ENCODE measurements at regions not wholly inside any gene's neighbourhood (a gene's known extent, or its start where the extent isn't known, plus 50 kb on each side); places are given as distances from the start of the nearest gene placed in this dataset.
"Not testable (repeated sequence)": the region's sequence is repeated elsewhere in the genome, so short reads cannot be mapped to it uniquely, and the experiment has no call there.

GRCh38 chrX:15116900-15117299, 153.0 kb downstream of the ASB9 start:
- DNase-seq (ENCODE audit: low read depth) = no peak

- DNase-seq (ENCODE audit: low read depth) = no peak
Measured at GRCh38 chrX:15114743-15115566, 154.9 kb downstream of the ASB9 start.

DNA sequence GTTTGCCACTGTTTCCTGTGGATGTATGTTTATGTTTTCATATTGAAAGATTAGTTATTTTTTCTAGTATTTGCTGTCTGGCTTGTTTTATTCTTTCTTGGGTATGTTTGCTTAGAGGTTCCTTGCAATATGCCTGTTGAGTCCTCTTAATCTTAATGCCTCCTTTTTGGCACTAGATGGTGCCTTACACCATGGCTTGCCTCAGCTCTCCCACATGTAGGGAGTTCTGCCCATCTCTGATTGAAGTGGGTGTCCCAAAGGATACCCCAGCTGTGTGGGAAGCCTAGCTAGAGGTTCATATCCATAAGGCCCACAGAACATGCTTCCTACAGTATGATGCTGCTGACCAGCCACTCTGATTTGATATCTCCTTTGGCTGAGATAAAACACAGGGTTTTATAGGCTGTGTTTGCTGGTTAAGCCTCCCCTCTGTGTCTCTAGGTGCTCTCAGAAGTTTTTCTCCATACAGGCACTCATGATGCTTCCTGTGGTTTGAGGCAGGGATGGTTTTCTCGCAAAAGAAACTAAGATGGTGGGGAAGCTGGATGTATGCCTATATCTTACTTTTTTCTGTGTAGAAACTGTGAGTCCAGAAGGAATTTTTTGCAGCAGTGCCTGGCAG, 162.4 kb downstream of the ASB9 start:
- DNase-seq (ENCODE audit: low read depth) = no peak

- no peak for DNase-seq (ENCODE audit: low read depth)
Measured at GRCh38 chrX:15098505-15098904, 171.4 kb downstream of the ASB9 start.

DNA sequence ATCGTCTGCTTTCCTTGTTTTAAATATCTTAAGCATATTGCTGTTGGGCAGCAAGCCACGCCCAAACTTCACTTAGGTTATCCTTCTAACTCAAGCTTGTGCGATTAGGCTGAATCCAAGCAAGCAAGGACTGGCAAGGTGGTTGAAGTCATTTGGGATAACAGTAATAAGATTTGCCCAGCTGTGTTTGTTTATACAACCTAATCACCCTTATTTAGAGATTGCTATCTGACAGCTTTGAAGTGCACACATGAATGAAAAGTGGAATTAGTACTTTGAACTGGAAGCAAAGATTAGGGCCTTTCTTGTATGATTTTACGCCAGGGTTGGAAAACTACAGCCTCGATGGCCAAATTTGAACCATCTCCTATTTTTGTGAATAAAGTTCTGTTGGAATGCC, 182.1 kb downstream of the ASB9 start:
- DNase-seq (ENCODE audit: low read depth) = no peak

- DNase-seq (ENCODE audit: low read depth) = no peak
Measured at GRCh38 chrX:15073313-15073712, 196.6 kb downstream of the ASB9 start.

- DNase-seq (ENCODE audit: low read depth) = no peak
Measured at GRCh38 chrX:15072880-15073279, 197.0 kb downstream of the ASB9 start.

DNA sequence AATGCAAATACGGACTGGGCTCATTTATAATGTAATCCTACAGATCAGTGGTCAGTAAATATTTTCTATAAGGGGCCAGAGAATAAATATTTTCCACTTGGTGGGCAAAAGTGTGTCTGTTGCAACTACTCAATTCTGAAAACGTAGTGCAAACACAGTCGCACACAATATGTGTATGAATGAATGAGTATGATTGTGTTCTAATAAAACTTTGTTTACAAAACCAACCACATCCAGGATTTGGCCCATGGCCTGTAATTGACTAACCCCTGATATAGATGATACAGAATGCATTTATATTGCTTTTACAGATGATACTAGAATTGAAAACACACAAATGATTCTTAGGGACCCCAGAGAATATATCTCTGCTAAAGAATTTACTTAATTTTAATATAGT, 197.6 kb downstream of the ASB9 start:
- DNase-seq (ENCODE audit: low read depth) = no peak

DNA sequence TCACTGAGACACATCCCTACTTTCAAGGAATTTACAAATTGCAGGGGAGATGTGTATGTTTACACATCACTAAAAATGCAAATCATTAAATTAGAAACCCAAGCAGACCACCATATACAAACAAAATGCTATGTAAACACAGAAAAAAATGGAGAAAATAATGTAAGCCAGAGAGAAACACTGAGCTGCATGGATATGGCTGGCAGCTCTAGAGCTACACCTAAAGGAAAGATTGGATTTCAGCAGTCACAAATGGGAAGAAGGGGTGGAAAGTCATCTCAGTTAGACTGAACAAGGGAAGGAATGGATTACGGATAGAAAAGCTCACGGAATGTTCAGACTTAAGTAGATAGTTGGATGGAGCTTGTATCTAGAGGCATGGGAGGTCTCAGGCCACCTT, 186.3 kb downstream of the MOSPD2 start:
- DNase-seq (ENCODE audit: low read depth) = no peak

- no peak for DNase-seq (ENCODE audit: low read depth)
Measured at GRCh38 chrX:15056044-15056443, 182.8 kb downstream of the MOSPD2 start.

DNA sequence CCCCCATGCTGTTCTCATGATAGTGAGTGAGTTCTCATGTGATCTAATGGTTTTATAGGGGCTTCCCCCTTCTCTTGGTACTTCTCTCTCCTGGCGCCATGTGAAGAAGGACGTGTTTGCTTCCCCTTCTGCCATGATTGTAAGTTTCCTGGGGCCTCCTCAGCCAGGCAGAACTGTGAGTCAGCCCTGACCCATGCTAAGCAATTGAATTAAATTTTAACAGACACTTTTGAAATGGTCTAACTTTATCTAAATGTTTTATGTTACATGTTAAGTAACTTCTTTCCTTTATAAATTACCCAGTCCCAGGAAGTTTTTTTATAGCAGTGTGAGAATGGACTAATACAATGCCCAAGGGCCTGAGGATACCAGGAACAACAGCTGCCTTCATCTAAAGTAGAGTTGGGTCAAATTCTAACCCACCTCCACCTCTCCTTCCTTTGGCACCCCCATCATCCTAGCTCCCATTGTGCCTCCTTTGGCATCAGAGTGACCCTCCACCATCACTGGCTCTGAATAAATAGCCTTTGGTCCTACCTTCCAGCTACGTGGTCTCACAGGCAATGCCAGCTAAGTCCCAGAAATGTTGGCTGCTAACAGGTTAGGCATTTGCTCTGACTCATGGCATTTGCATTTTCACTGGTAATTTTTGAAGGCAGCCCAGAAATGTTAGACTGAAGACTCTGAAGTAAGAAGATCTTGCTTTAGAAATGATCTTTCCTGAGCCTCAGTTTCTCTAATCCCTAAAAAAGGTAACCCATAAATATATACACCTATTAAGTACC, 182.1 kb downstream of the MOSPD2 start:
- DNase-seq (ENCODE audit: low read depth) = no peak

DNA sequence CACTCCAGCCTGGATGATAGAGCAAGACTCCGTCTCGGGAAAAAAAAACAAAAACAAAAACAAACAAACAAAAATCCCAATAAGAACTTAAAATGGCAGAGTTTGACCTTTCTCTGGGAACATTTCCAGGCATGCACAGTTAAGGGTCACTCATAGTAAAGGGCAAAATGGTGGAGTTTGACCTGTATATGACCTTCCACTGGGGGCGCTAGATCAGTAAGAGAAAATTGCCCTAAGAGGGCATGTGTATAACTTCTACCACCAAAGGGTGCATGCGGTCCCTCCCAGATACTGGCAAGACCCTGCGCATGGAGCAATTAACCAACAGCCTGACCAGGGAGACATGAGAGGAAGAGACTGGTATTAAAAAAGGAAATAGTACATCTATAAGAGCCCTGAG, 177.2 kb downstream of the MOSPD2 start:
- no peak for DNase-seq (ENCODE audit: low read depth)

DNA sequence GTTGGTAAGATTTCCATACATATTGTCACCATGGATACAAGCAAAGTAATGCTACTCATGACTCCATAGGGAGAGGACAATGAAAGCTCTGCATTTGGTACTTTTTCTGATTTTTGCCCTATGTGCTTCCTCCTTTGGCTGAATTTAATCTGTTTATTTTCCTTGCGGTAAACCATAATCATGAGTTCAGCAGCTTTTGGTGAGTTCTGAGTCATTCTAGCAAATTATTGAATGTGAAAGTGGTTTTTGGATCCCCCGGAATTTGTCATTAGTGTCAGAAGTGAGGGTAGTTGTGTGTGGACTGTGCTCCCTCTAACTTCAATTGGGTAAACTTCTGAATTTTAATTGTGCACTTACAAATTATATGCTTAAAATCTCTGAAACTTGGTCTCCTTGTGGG, 170.3 kb downstream of the MOSPD2 start:
- DNase-seq (ENCODE audit: low read depth) = no peak

DNA sequence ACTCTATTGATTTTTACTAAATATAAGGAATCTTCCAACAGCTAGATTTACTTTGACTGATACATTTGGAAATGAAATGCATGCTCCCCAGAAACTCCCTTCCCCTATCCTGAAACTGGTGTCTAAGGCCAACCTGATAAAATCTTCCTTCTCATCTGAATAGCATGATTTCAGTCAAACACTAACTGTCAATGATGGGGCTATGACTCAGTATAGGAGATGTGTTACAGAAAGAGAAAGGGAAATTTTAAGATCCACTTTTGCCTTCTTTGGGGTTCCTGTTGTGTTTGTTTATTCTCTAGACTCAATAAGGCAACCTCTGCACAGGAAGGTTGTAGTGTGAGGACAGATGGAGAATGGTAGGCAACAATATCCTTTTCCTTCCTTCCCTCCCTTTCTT, 160.7 kb downstream of the MOSPD2 start:
- no peak for DNase-seq (ENCODE audit: low read depth)

- DNase-seq (ENCODE audit: low read depth) = no peak
Measured at GRCh38 chrX:15017491-15017890, 144.3 kb downstream of the MOSPD2 start.

DNA sequence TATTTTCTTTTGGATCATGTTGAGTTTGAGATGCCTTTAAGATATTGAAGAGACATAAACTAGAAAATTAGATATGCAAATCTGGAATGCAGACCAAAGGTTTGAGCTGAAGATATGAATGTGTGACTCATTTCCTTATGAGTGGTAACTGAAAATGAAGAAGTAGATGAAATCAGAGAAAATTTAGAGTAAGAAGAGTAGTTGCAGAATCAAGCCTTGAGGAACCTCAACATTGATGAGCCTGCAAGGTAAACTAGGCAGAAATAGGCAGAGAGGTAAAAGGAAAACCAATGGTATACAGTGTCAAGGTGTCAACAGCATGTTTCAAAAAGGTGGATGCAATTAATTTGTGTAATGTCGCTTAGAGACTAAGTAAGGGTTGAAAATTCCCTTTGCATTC, 142.8 kb downstream of the MOSPD2 start:
- no peak for DNase-seq (ENCODE audit: low read depth)

DNA sequence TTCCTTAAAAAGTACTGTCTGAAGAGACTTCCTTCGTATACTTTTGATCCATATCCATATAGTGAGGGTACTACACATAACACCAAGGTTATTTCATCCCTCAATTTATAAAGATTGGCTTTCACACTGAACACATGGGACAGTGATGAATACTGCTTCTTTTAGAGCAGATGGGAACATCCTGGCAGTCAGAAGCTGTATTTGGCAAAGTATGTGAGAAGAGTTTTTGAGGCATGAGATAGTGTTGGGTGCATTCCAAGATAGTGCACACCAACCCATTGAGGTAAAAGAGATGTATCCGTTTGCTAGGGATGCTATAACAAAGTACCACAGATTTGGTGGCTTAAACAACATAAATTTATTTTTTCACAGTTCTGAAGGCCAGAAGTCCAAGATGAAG, 141.1 kb downstream of the MOSPD2 start:
- DNase-seq (ENCODE audit: low read depth) = peak; percentile 8

DNA sequence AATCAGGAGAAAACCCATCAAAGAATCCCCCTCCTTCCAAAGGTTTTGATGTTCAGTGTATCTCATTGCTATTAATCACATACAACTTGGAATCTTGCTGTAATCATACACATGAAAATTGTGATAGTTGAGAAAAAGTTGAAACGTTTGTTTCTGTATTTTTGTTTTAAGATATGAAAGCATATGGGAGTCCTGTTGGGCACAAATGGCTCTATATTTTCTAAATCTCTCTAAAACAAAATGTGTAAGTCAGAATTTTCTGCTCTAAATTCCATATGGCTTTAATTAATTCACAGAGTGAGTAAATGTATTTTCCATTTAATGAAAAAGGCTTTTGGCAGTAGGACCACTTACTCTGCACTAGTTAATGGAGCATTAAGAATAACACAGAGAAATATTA, 140.2 kb downstream of the MOSPD2 start:
- DNase-seq (ENCODE audit: low read depth) = no peak

DNA sequence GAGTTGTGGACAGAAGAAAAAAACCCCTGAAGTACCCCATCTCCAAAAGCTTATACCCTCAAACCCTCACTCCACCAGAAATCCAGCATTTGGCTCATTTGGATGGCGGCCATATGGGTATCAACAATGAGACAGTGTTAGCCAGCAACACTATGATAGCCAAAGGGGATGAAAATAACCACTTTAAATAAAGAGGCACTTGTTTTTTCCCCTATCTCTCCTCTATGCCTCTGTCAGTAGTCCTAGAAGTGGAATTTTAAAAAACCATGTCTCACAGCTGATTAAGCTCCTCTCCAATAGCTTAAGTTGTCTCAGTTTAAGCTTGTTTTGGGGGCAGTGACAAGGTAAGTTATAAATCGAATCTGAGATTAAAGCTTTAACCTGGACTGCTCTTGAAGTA, 124.0 kb downstream of the MOSPD2 start:
- no peak for DNase-seq (ENCODE audit: low read depth)

DNA sequence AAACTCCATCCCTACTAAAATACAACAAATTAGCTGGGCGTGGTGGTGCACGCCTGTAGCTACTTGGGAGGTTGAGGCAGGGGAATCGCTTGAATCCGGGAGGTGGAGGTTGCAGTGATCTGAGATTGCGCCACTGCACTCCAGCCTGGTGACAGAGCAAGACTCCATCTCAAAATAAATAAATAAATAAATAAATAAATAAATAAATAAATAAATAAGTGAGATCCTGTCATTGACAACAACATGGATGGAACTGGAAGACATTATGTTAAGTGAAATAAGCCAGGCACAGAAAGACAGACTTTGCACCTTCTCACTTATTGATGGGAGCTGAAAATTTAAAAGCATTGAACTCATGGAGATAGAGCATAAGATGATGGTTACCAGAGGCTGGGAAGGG, 111.2 kb downstream of the MOSPD2 start:
- not testable (repeated sequence) for DNase-seq (ENCODE audit: low read depth)
